ENCODE measurements at regions not wholly inside any gene's neighbourhood (a gene's known extent, or its start where the extent isn't known, plus 50 kb on each side); places are given as distances from the start of the nearest gene placed in this dataset.

DNA sequence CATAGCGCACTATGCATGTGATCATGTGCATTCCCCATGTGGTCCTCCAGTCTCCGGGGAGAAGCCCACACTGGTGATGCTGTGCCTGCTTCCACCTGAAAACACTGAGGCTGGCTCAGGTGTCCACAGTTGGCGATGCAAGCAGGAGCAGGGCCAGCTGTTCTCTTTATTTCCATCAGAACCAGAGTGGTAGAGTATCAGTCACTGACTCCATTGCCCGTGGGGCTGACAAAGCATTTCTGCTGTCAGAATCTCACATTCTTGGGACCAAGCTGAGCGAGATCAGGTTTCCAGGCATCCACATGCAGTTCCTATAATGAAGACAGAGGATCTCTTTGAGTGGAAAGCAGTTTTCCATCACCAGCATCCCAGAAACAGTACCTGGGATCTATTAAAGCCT, 52.5 kb downstream of the GADD45G start:
- no peak overlapping the region for H3K4me3 ChIP-seq (ENCODE audit: extremely low read depth in 1 of 4, insufficient read depth in 2 of 4, low read depth in 3 of 4, low read length in 4 of 4)
- WGBS, 2 experiments (ENCODE audit: extremely low coverage in 1 of 2, insufficient coverage in 1 of 2, insufficient read length in 1 of 2, insufficient replicate concordance in 2 of 2, low coverage in 1 of 2, low lambda C conversion rate in 2 of 2, missing lambda C conversion rate in 1 of 2) = 82% methylated on average over 5 of the region's 5 CpGs; no CpG with 5 or more reads in 1 of the 2 experiments
- H2BK120ac ChIP-seq (replicated peaks; ENCODE audit: low read depth, low read length) = peak overlapping the region; percentile 16
- H3K23ac ChIP-seq (ENCODE audit: insufficient read length) = no peak overlapping the region
- H2BK5ac ChIP-seq (ENCODE audit: low read depth, low read length) = no peak overlapping the region
- H3K27me3 ChIP-seq (replicated peaks in 1 of 4; ENCODE audit: control insufficient read depth in 3 of 4, extremely low read depth in 1 of 4, insufficient read depth in 3 of 4, low read length in 3 of 4) = peaks cover 0 to 9% (median 0%) of the 10 kb centered on the region in 4 experiments; a peak in 1 of 7 replicates
- H3K79me1 ChIP-seq (ENCODE audit: low read depth, low read length) = no peaks in the 10 kb centered on the region
- no peaks in the 10 kb centered on the region for H3K9me3 ChIP-seq (ENCODE audit: insufficient read depth in 2 of 2, low read depth in 1 of 2, low read length in 1 of 2)
- FAIRE-seq (no peak), DNase-seq (ENCODE audit: low read depth in 1 of 2, low spot score in 2 of 2) (no peak)
- H4K8ac ChIP-seq (ENCODE audit: extremely low read depth, insufficient read depth, low read length) = no peak overlapping the region; the same call in 1 of the 2 replicates
- H3K4me2 ChIP-seq (ENCODE audit: insufficient read depth in 1 of 2, low read depth in 2 of 2, low read length in 2 of 2) = no peak overlapping the region
- H2BK15ac ChIP-seq (ENCODE audit: low read length) = peak overlapping the region; percentile 77; the same call in 1 of the 2 replicates
- no peak overlapping the region for H3K4ac ChIP-seq (replicated peaks; ENCODE audit: insufficient read length, low read depth, low read length)
- H2AFZ ChIP-seq (ENCODE audit: low read length) = no peak overlapping the region
- H3K79me2 ChIP-seq (ENCODE audit: control insufficient read depth in 1 of 2, insufficient read depth in 2 of 2, low read length in 2 of 2) = no peaks in the 10 kb centered on the region
- no peaks in the 10 kb centered on the region for H4K20me1 ChIP-seq (replicated peaks in 1 of 2; ENCODE audit: control insufficient read depth in 1 of 2, insufficient read depth in 2 of 2, low read length in 2 of 2)
- H3K36me3 ChIP-seq (ENCODE audit: control insufficient read depth in 2 of 4, insufficient read depth in 4 of 4, low read length in 3 of 4) = no peaks in the 10 kb centered on the region
- H3K9ac ChIP-seq (replicated peaks in 1 of 4; ENCODE audit: extremely low read depth in 1 of 4, low read depth in 3 of 4, low read length in 3 of 4) = no peak overlapping the region
- H2BK20ac ChIP-seq (ENCODE audit: low read length) = peak overlapping the region; percentile 87; the same call in 1 of the 2 replicates
- no peaks in the 10 kb centered on the region for H3K23me2 ChIP-seq (ENCODE audit: low read depth, low read length)
- peak overlapping the region; percentile 77 for H2AK5ac ChIP-seq (ENCODE audit: low read depth, low read length)
- peak overlapping the region; percentile 76 for H4K91ac ChIP-seq (replicated peaks; ENCODE audit: insufficient read length, low read length)
- no peak overlapping the region for H4K5ac ChIP-seq (ENCODE audit: insufficient read length, low read depth, low read length)
- H3K14ac ChIP-seq (ENCODE audit: insufficient read length) = no peak overlapping the region
- H3K56ac ChIP-seq (replicated peaks; ENCODE audit: insufficient read length, low read depth, low read length) = no peak overlapping the region
- H3K27ac ChIP-seq (ENCODE audit: low read depth, low read length) = no peak overlapping the region
- H3K4me1 ChIP-seq (replicated peaks in 1 of 4; ENCODE audit: control insufficient read depth in 3 of 4, insufficient read depth in 4 of 4, low read length in 3 of 4) = peaks cover 8 to 24% (median 15%) of the 10 kb centered on the region in 4 experiments
- TF ChIP-seq FOSL1 (IDR thresholded peaks at IDR 0.05; ENCODE audit: insufficient read depth, low read depth, low read length) = no peak
- 0 out of 2 replicates have a peak, but pooled peaks have one; percentile 21 for TF ChIP-seq TEAD4 (IDR thresholded peaks at IDR 0.05; ENCODE audit: low read depth, low read length)
- TF ChIP-seq CEBPB (IDR thresholded peaks at IDR 0.05; ENCODE audit: low read depth, low read length) = no peak
- TF ChIP-seq CHD2 (IDR thresholded peaks at IDR 0.05; ENCODE audit: low read length) = no peak
- ChIA-PET CTCF (ENCODE audit: partially characterized antibody) (interaction anchor here (0.7 to 3.1 kb wide), 5 partner anchors 30 to 198 kb away, joined by 3 to 11 read pairs (median 3); no protein-coding TSS in a partner anchor), POLR2A (ENCODE audit: partially characterized antibody) (interaction anchor here (1.5 kb wide), 1 partner anchor 21 kb away, joined by 4 read pairs; no protein-coding TSS in a partner anchor)
- H2BK12ac ChIP-seq (ENCODE audit: low read depth, low read length) = peak overlapping the region; percentile 84; the same call in 1 of the 2 replicates
- peak overlapping the region; percentile 48; the same call in 1 of the 2 replicates for H3K18ac ChIP-seq (ENCODE audit: extremely low read depth, low read length)

Measured in H1 (cell line).